ENCODE measurements at regions not wholly inside any gene's neighbourhood (a gene's known extent, or its start where the extent isn't known, plus 50 kb on each side); places are given as distances from the start of the nearest gene placed in this dataset.

GRCh38 chr7:13827716-13828115, 161.8 kb downstream of the ETV1 start:
- no peak overlapping the region for H3K4me3 Mint-ChIP-seq
- H3K9me3 Mint-ChIP-seq: peaks cover 4% of the 10 kb centered on the region
- no peak for TF ChIP-seq CTCF (conservative IDR thresholded peaks at IDR 0.05)
- no peaks in the 10 kb centered on the region for H3K36me3 Mint-ChIP-seq (ENCODE audit: low read depth)
- H3K4me1 Mint-ChIP-seq: peaks cover 8% of the 10 kb centered on the region
- no peaks in the 10 kb centered on the region for H3K27me3 Mint-ChIP-seq (ENCODE audit: low read depth)
- DNase-seq (ENCODE audit: low read depth, low spot score): no peak
- H3K27ac Mint-ChIP-seq (ENCODE audit: unreplicated experiment): no peak overlapping the region

GRCh38 chr7:13829231-13829630, 160.2 kb downstream of the ETV1 start:
- no peaks in the 10 kb centered on the region for H3K9me3 Mint-ChIP-seq
- H3K27me3 Mint-ChIP-seq (ENCODE audit: low read depth): no peaks in the 10 kb centered on the region
- no peak for TF ChIP-seq CTCF (conservative IDR thresholded peaks at IDR 0.05)
- H3K36me3 Mint-ChIP-seq (ENCODE audit: low read depth): no peaks in the 10 kb centered on the region
- no peak overlapping the region for H3K4me3 Mint-ChIP-seq
- H3K27ac Mint-ChIP-seq (ENCODE audit: unreplicated experiment): no peak overlapping the region
- H3K4me1 Mint-ChIP-seq: peaks cover 8% of the 10 kb centered on the region
- DNase-seq (ENCODE audit: low read depth, low spot score): no peak

GRCh38 chr7:13829914-13830900, 159.3 kb downstream of the ETV1 start:
- Mint-ChIP-seq H3K27me3 (ENCODE audit: low read depth) (no peaks in the 10 kb centered on the region), H3K36me3 (ENCODE audit: low read depth) (no peaks in the 10 kb centered on the region), H3K27ac (ENCODE audit: unreplicated experiment) (no peak overlapping the region), H3K9me3 (no peaks in the 10 kb centered on the region), H3K4me3 (no peak overlapping the region), H3K4me1 (peaks cover 8% of the 10 kb centered on the region)
- DNase-seq (ENCODE audit: low read depth, low spot score): no peak
- no peak for TF ChIP-seq CTCF (conservative IDR thresholded peaks at IDR 0.05)

- H3K36me3 Mint-ChIP-seq (ENCODE audit: low read depth): no peaks in the 10 kb centered on the region
- H3K27ac Mint-ChIP-seq (ENCODE audit: unreplicated experiment): no peak overlapping the region
- TF ChIP-seq CTCF (conservative IDR thresholded peaks at IDR 0.05): no peak
- no peak overlapping the region for H3K4me3 Mint-ChIP-seq
- no peaks in the 10 kb centered on the region for H3K27me3 Mint-ChIP-seq (ENCODE audit: low read depth)
- H3K4me1 Mint-ChIP-seq: peaks cover 11% of the 10 kb centered on the region
- no peaks in the 10 kb centered on the region for H3K9me3 Mint-ChIP-seq
- DNase-seq (ENCODE audit: low read depth, low spot score): no peak
Observed at GRCh38 chr7:13832346-13832745, 157.1 kb downstream of the ETV1 start.

GRCh38 chr7:13834328-13834761, 155.1 kb downstream of the ETV1 start:
- H3K27ac Mint-ChIP-seq (ENCODE audit: unreplicated experiment): peak overlapping the region; percentile 12
- peaks cover 11% of the 10 kb centered on the region for H3K4me1 Mint-ChIP-seq
- no peak for TF ChIP-seq CTCF (conservative IDR thresholded peaks at IDR 0.05)
- DNase-seq (ENCODE audit: low read depth, low spot score): no peak
- H3K27me3 Mint-ChIP-seq (ENCODE audit: low read depth): no peaks in the 10 kb centered on the region
- no peaks in the 10 kb centered on the region for H3K9me3 Mint-ChIP-seq
- no peaks in the 10 kb centered on the region for H3K36me3 Mint-ChIP-seq (ENCODE audit: low read depth)
- no peak overlapping the region for H3K4me3 Mint-ChIP-seq
